Left ventricle myocardium inferior (tissue), 1 donor: ENCODE measurements at regions not wholly inside any gene's neighbourhood (a gene's known extent, or its start where the extent isn't known, plus 50 kb on each side); places are given as distances from the start of the nearest gene placed in this dataset.
"Not testable (repeated sequence)": the region's sequence is repeated elsewhere in the genome, so short reads cannot be mapped to it uniquely, and the experiment has no call there.

Experiments
- DNase-seq: peaks from one replicate; pipeline ENCODE4 v3.0.0-alpha.2; 2020
- H3K27ac ChIP-seq: fragments of 200-600 bp; replicated peaks from 2 replicates; pipeline ENCODE4 v1.8.0; 2021
- H3K27me3 ChIP-seq: fragments of 200-600 bp; 2 replicates; pipeline ENCODE4 v1.8.0; 2021; ENCODE audit warnings: low read depth
- H3K36me3 ChIP-seq: fragments of 200-600 bp; 2 replicates; pipeline ENCODE4 v1.8.0; 2021
- H3K4me1 ChIP-seq: fragments of 200-600 bp; 2 replicates; pipeline ENCODE4 v1.8.0; 2021
- H3K4me3 ChIP-seq: fragments of 200-600 bp; 2 replicates; pipeline ENCODE4 v1.8.0; 2021; ENCODE audit warnings: mild to moderate bottlenecking, moderate library complexity
- H3K9me3 ChIP-seq: fragments of 200-600 bp; replicated peaks from 2 replicates; pipeline ENCODE4 v1.8.0; 2021
- intact Hi-C: fragments of 100-400 bp; cut with micrococcal nuclease; formaldehyde crosslinking; loops from one replicate; pipeline ENCODE4 v1.11.0; 2022
- TF ChIP-seq, protein P1 (sequence below): fragments of 200-600 bp; IDR thresholded peaks from 2 replicates; pipeline ENCODE4 v1.8.0; 2021; ENCODE audit warnings: antibody characterized with exemption, mild to moderate bottlenecking, borderline replicate concordance
- donor health status: DM: no; HTN: yes; CAD: no; lungs with severe emphysema.

DNA sequence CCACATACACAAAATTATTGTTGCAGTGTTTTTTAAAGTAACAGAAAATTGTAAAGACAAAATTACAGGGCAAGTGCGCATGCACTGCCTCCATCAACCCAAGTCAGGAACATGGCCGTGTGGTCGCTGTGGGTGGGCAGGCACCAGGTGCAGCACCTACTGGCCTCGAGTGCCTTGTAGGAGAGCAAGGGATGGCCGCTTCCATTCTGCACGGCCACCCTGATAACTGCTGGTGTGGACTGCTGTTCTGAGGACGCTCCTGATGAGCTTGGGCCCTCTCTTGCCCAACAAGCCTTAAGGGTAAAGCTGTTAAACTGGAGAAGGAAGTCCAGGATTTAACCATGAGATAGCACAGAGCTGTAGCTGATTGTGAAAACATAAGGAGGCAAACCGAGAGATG, 124.6 kb upstream of the PPP1R9A start:
- Histone ChIP-seq H3K27ac (no peak overlapping the region), H3K27me3 (no peaks in the 10 kb centered on the region), H3K9me3 (peaks cover 19% of the 10 kb centered on the region), H3K36me3 (no peaks in the 10 kb centered on the region), H3K4me1 (no peaks in the 10 kb centered on the region), H3K4me3 (no peak overlapping the region)
- no peak for DNase-seq
- TF ChIP-seq, protein P1, sequence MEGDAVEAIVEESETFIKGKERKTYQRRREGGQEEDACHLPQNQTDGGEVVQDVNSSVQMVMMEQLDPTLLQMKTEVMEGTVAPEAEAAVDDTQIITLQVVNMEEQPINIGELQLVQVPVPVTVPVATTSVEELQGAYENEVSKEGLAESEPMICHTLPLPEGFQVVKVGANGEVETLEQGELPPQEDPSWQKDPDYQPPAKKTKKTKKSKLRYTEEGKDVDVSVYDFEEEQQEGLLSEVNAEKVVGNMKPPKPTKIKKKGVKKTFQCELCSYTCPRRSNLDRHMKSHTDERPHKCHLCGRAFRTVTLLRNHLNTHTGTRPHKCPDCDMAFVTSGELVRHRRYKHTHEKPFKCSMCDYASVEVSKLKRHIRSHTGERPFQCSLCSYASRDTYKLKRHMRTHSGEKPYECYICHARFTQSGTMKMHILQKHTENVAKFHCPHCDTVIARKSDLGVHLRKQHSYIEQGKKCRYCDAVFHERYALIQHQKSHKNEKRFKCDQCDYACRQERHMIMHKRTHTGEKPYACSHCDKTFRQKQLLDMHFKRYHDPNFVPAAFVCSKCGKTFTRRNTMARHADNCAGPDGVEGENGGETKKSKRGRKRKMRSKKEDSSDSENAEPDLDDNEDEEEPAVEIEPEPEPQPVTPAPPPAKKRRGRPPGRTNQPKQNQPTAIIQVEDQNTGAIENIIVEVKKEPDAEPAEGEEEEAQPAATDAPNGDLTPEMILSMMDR: no peak
- intact Hi-C loops: no loop called here

DNA sequence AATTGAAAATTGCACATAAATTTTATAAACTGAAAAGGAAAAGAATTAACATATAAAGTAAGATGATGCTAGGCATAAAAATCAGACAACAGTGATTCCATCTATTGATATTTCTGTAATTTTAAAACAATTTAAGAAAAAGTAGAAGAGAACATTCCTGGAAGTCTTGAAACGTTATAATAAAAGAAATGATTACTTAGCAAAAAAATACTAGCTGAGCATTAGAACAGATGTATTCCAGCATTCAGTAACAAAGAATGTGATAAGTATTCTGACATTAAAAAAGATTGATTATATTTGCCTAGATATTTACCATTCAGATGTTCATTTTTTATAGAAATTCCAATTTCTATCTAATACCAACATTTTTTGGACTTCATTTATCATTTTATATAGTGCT, 120.1 kb upstream of the PPP1R9A start:
- H3K36me3 ChIP-seq: no peaks in the 10 kb centered on the region

DNA sequence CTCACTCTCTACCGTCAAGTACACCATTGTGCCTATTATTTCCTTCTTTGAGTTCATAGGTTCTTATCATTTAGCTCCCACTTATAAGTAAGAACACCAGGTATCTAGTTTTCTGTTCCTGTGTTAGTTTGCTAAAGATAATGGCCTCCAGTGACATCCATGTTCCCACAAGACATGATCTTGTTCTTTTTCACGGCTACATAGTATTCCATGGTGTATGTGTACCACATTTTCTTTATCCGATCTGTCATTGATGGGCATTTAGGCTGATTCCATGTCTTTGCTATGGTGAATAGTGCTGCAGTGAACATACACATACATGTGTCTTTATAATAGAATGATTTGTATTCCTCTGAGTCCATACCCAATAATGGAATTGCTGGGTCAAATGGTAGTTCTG, 119.0 kb upstream of the PPP1R9A start:
- DNase-seq, intact Hi-C loops, H3K4me3 ChIP-seq, H3K4me1 ChIP-seq, H3K27ac ChIP-seq, H3K36me3 ChIP-seq, H3K27me3 ChIP-seq: not testable (repeated sequence)
- peaks cover 34% of the 10 kb centered on the region for H3K9me3 ChIP-seq

More for the DNA sequence above, 120.1 kb upstream of the PPP1R9A start:
- Histone ChIP-seq H3K4me1 (no peaks in the 10 kb centered on the region), H3K9me3 (peaks cover 34% of the 10 kb centered on the region), H3K27me3 (no peaks in the 10 kb centered on the region), H3K4me3 (no peak overlapping the region), H3K27ac (no peak overlapping the region)
- DNase-seq: no peak
- intact Hi-C loops: no loop called here
- TF ChIP-seq, protein P1: no peak

DNA sequence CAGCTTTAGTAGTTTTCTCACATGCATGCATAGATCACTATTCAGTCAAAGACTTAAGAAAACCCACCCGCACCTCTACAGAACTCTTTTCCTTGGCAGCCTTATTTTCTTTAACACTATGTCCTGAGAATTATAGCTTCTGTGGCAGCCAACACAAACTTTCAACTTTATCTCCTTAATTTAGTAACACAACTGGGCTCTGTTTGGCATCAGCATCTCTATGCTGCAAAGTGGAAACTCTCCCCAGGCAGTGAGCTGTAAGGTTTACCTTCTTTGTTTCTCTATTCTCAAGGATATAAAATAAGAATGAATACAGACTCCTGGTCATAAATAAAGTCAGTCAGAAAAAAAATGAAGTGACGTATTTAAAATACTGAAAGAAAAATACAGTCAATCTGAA, 115.2 kb upstream of the PPP1R9A start:
- no peak overlapping the region for H3K27ac ChIP-seq
- H3K36me3 ChIP-seq: no peaks in the 10 kb centered on the region
- TF ChIP-seq, protein P1: no peak
- H3K4me3 ChIP-seq: no peak overlapping the region
- H3K4me1 ChIP-seq: no peaks in the 10 kb centered on the region
- no peaks in the 10 kb centered on the region for H3K27me3 ChIP-seq
- intact Hi-C loops: no loop called here
- peaks cover 15% of the 10 kb centered on the region for H3K9me3 ChIP-seq
- no peak for DNase-seq

DNA sequence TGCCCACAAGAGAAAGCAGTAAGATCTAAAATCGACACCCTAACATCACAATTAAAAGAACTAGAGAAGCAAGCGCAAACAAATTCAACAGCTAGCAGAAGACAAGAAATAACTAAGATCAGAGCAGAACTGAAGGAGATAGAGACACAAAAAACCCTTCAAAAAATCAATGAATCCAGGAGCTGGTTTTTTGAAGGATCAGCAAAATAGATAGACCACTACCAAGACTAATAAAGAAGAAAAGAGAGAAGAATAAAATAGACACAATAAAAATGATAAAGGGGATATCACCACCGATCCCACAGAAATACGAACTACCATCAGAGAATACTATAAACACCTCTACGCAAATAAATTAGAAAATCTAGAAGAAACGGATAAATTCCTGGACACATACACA, 110.0 kb upstream of the PPP1R9A start:
- H3K4me1 ChIP-seq, intact Hi-C loops, DNase-seq: not testable (repeated sequence)

DNA sequence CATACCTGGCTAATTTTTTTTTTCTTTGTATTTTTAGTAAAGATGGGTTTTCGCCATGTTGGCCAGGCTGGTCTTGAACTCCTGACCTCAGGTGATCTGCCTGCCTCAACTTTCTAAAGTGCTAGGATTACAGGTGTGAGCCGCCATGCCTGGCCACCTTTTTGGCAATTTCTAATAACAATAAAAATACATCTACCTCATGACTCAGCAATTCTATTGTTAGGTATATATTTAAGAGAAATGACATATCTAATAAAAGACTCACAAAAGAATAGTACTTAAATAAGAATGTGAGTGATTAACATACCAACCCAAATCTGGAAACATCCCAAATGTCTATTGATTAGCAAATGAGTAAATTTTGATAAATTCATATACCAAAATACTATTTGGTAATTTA, 103.6 kb upstream of the PPP1R9A start:
- intact Hi-C loops: no loop called here
- Histone ChIP-seq H3K9me3 (no peaks in the 10 kb centered on the region), H3K4me1 (no peaks in the 10 kb centered on the region), H3K36me3 (no peaks in the 10 kb centered on the region), H3K27me3 (no peaks in the 10 kb centered on the region), H3K4me3 (no peak overlapping the region), H3K27ac (no peak overlapping the region)
- TF ChIP-seq, protein P1: no peak
- DNase-seq: no peak

More for the DNA sequence above, 110.0 kb upstream of the PPP1R9A start:
- H3K4me3 ChIP-seq, H3K36me3 ChIP-seq, H3K27ac ChIP-seq, H3K27me3 ChIP-seq, H3K9me3 ChIP-seq: not testable (repeated sequence)

DNA sequence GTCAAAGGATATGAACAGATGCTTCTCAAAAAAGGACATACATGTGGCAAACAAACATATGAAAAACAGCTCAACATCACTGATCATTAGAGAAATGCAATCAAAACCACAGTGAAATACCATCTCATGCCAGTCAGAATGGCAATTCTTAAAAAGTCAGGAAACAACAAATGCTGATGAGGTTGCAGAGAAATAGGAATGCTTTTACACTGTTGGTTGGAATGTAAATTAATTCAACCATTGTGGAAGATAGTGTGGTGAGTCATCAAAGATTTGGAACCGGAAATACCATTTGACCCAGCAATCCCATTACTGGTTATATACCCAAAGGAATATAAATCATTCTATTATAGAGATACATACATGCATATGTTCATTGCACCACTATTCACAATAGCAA, 98.7 kb upstream of the PPP1R9A start:
- H3K27ac ChIP-seq, H3K27me3 ChIP-seq, intact Hi-C loops, H3K36me3 ChIP-seq, H3K9me3 ChIP-seq, DNase-seq, H3K4me3 ChIP-seq, H3K4me1 ChIP-seq: not testable (repeated sequence)
